GM12878 (cell line): ENCODE measurements at regions not wholly inside any gene's neighbourhood (a gene's known extent, or its start where the extent isn't known, plus 50 kb on each side); places are given as distances from the start of the nearest gene placed in this dataset.

Experiments used
- ATAC-seq: fragments of 200-7000 bp; cut with Tn5 transposase; 3 replicates; pipeline ENCODE4 v1.9.1; 2020; ENCODE audit warnings: mild to moderate bottlenecking, moderate library complexity
- BruUV-seq: library from RNA; stranded (reverse); fragments of 400-500 nt; replicated peaks from 2 replicates; lab custom pipeline; 2021; lab: Mats Ljungman, UMichigan
- CTCF ChIA-PET: fragments of 300-600 bp; sonication (Branson Sonifier 250); formaldehyde crosslinking; extraction: SDS; loops from one replicate; lab custom pipeline; 2021; ENCODE audit warnings: inconsistent platforms; lab: Yijun Ruan, JAX
- POLR2A ChIA-PET: fragments of 350-600 bp; formaldehyde crosslinking; extraction: SDS; loops from one replicate; lab custom pipeline; 2021; ENCODE audit warnings: inconsistent platforms; lab: Charles Lee
- RAD21 ChIA-PET: fragments of 300-600 bp; sonication (Branson Sonifier 250); formaldehyde crosslinking; loops from one replicate; lab custom pipeline; 2023; ENCODE audit warnings: antibody characterized with exemption; ENCODE audit not compliant: unreplicated experiment; lab: Charles Lee
- SMC1A ChIA-PET: fragments of 300-600 bp; sonication (Branson Sonifier 250); formaldehyde crosslinking; loops from one replicate; lab custom pipeline; 2023; ENCODE audit not compliant: unreplicated experiment, uncharacterized antibody; lab: Charles Lee
- DNase-seq: peaks from one replicate; pipeline ENCODE4 v3.0.0-alpha.2; 2011; ENCODE audit warnings: low read depth, low spot score
- FAIRE-seq: peaks from 3 replicates; lab custom pipeline; 2011; peaks lifted over from hg19 to GRCh38; lab: Jason Lieb, UNC
- H2AFZ ChIP-seq: 2 replicates; pipeline ENCODE4 v1.6.0; 2011; ENCODE audit warnings: low read depth, low read length, control low read depth; ENCODE audit not compliant: control insufficient read depth
- H3K27ac ChIP-seq: 2 replicates; pipeline ENCODE4 v1.5.1; 2011; ENCODE audit warnings: control low read depth; ENCODE audit not compliant: control insufficient read depth, insufficient read depth
- H3K27me3 ChIP-seq, 2 experiments: replicated peaks in 1 of 2; 2 replicates each; pipeline versions ENCODE4 v1.6.0 to v1.6.1; 2011; ENCODE audit warnings: low read length in 1 of 2; ENCODE audit not compliant: control insufficient read depth in 2 of 2, insufficient read depth in 2 of 2
- H3K36me3 ChIP-seq, 2 experiments: 2 replicates each; pipeline ENCODE4 v1.5.1; 2011; ENCODE audit warnings: low read length in 1 of 2; ENCODE audit not compliant: control insufficient read depth in 2 of 2, insufficient read depth in 2 of 2
- H3K4me1 ChIP-seq: 2 replicates; pipeline ENCODE4 v1.6.1; 2011; ENCODE audit warnings: mild to moderate bottlenecking, low read length, moderate library complexity, mixed read lengths; ENCODE audit not compliant: control insufficient read depth, insufficient read depth
- H3K4me2 ChIP-seq: 2 replicates; pipeline ENCODE4 v1.6.0; 2011; ENCODE audit warnings: control low read depth; ENCODE audit not compliant: control insufficient read depth, insufficient read depth
- H3K4me3 ChIP-seq: fragments of 200-600 bp; sonication (generic); 2 replicates; pipeline ENCODE4 v1.5.1; 2016
- H3K79me2 ChIP-seq: 2 replicates; pipeline ENCODE4 v1.6.0; 2011; ENCODE audit warnings: low read length; ENCODE audit not compliant: control insufficient read depth, insufficient read depth
- H3K9ac ChIP-seq: 2 replicates; pipeline ENCODE4 v1.8.0; 2011; ENCODE audit warnings: low read length, control low read depth, mixed read lengths; ENCODE audit not compliant: control insufficient read depth, insufficient read depth
- H3K9me3 ChIP-seq: replicated peaks from 3 replicates; pipeline ENCODE4 v1.5.1; 2011; ENCODE audit warnings: mild to moderate bottlenecking, low read length; ENCODE audit not compliant: control insufficient read depth, insufficient read depth
- H4K20me1 ChIP-seq: 2 replicates; pipeline ENCODE4 v1.6.0; 2011; ENCODE audit not compliant: control insufficient read depth, insufficient read depth
- CTCF ChIP-seq, 3 experiments: IDR thresholded peaks in 2 of 3; conservative IDR thresholded peaks in 1 of 3; 2 replicates each; pipeline ENCODE4 v1.5.1; 2011; ENCODE audit warnings: low read depth in 3 of 3, low read length in 3 of 3, mild to moderate bottlenecking in 3 of 3, control low read depth in 2 of 3, moderate library complexity in 2 of 3, inconsistent platforms in 1 of 3, mixed read lengths in 1 of 3; ENCODE audit not compliant: control insufficient read depth in 2 of 3, insufficient read depth in 1 of 3; ENCODE audit errors: extremely low read depth in 1 of 3
- EP300 ChIP-seq, 2 experiments: fragments of 150-350 bp in 1 of 2; IDR thresholded peaks; 2 replicates each; pipeline ENCODE4 v1.6.1; 2011 to 2012; ENCODE audit warnings: low read depth in 2 of 2, low read length in 2 of 2, borderline replicate concordance in 1 of 2, improper control_type of control experiment in 1 of 2, inconsistent platforms in 1 of 2; ENCODE audit not compliant: control insufficient read depth in 1 of 2
- MAX ChIP-seq: IDR thresholded peaks from 2 replicates; pipeline ENCODE4 v1.6.1; 2012; ENCODE audit warnings: low read depth, low read length, improper control_type of control experiment
- MEF2A ChIP-seq: IDR thresholded peaks from 2 replicates; pipeline ENCODE4 v1.6.1; 2011; ENCODE audit warnings: low read depth, mild to moderate bottlenecking, low read length, moderate library complexity; ENCODE audit not compliant: insufficient read depth
- NKRF ChIP-seq: fragments of 450-650 bp; conservative IDR thresholded peaks from 2 replicates; pipeline ENCODE4 v1.6.1; 2017; ENCODE audit warnings: mild to moderate bottlenecking, moderate library complexity
- NR2C2 ChIP-seq: IDR thresholded peaks from 2 replicates; pipeline ENCODE4 v1.6.1; 2011; ENCODE audit warnings: borderline replicate concordance, low read depth; ENCODE audit not compliant: control insufficient read depth, insufficient read length
- SIX5 ChIP-seq: IDR thresholded peaks from 2 replicates; pipeline ENCODE4 v1.6.1; 2011; ENCODE audit warnings: mild to moderate bottlenecking, low read depth, low read length, moderate library complexity; ENCODE audit not compliant: severe bottlenecking
- ZBTB11 ChIP-seq: fragments of 450-650 bp; formaldehyde crosslinking; IDR thresholded peaks from 2 replicates; pipeline ENCODE4 v1.5.0; 2022; ENCODE audit warnings: mild to moderate bottlenecking, missing genetic modification characterization
- ZBTB33 ChIP-seq: fragments of 450-650 bp; IDR thresholded peaks from 2 replicates; pipeline ENCODE4 v1.6.1; 2017; ENCODE audit warnings: mild to moderate bottlenecking
- WGBS: methylation state at CpG from one replicate; pipeline ENCODE4 v1.1.6; 2016; ENCODE audit warnings: low lambda C conversion rate; ENCODE audit not compliant: insufficient replicate concordance, insufficient coverage; ENCODE audit errors: missing lambda C conversion rate; 5-methylcytosine and 5-hydroxymethylcytosine counted together
- in situ Hi-C: fragments of 300-500 bp; cut with MboI; formaldehyde crosslinking; loops from 9 replicates; pipeline ENCODE4 v1.14.3; 2018; ENCODE audit warnings: mixed read lengths
- intact Hi-C: fragments of 100-400 bp; cut with micrococcal nuclease; formaldehyde crosslinking; loops from one replicate; pipeline ENCODE4 v1.14.2; 2022; ENCODE audit not compliant: unreplicated experiment

GRCh38 chr2:128388499-128388941 lies 69.9 kb upstream of the HS6ST1 start:
- WGBS: 46% methylated on average over 8 of the region's 8 CpGs
- Histone ChIP-seq H3K4me3 (no peak overlapping the region), H3K27me3 (peaks cover 0 to 3% of the 10 kb centered on the region in 2 experiments; a peak in 1 of 4 replicates), H3K9me3 (no peaks in the 10 kb centered on the region), H3K9ac (no peak overlapping the region), H3K36me3 (no peaks in the 10 kb centered on the region), H4K20me1 (no peaks in the 10 kb centered on the region), H3K4me2 (no peak overlapping the region), H3K79me2 (no peaks in the 10 kb centered on the region), H3K4me1 (no peaks in the 10 kb centered on the region), H3K27ac (no peak overlapping the region), H2AFZ (no peak overlapping the region)
- in situ Hi-C loops (no loop called here), intact Hi-C loops (no loop called here)
- POLR2A ChIA-PET: no interaction called here
- DNase-seq (no peak), ATAC-seq (no peak), FAIRE-seq (no peak)
- SMC1A ChIA-PET: no interaction called here
- RAD21 ChIA-PET: no interaction called here
- CTCF ChIA-PET: no interaction called here
- BruUV-seq: no TSS peak
- TF ChIP-seq MAX: no peak
- no peak for TF ChIP-seq NR2C2
- TF ChIP-seq NKRF: no peak
- TF ChIP-seq ZBTB33: no peak
- no peak for TF ChIP-seq SIX5
- TF ChIP-seq MEF2A: no peak
- TF ChIP-seq ZBTB11 (CRISPR knock-in tag): no peak
- no peak for TF ChIP-seq EP300 (IDR thresholded peaks at IDR 0.05; ENCODE audit: borderline replicate concordance in 1 of 2, control insufficient read depth in 1 of 2, low read depth in 2 of 2, low read length in 2 of 2)
- no peak for TF ChIP-seq CTCF (IDR thresholded peaks at IDR 0.05 in 2 of 3, conservative IDR thresholded peaks at IDR 0.05 in 1 of 3; ENCODE audit: control insufficient read depth in 2 of 3, extremely low read depth in 1 of 3, insufficient read depth in 1 of 3, low read depth in 3 of 3, low read length in 3 of 3)
